HG03095 (cell line): ENCODE measurements at regions not wholly inside any gene's neighbourhood (a gene's known extent, or its start where the extent isn't known, plus 50 kb on each side); places are given as distances from the start of the nearest gene placed in this dataset.

Experiments
- ATAC-seq: cut with Tn5 transposase; IDR thresholded peaks from one replicate; pipeline ENCODE4 v1.9.1; 2021; ENCODE audit warnings: moderate library complexity; ENCODE audit not compliant: unreplicated experiment

GRCh38 chr11:97234016-97234415 lies 844.2 kb downstream of the JRKL start:
- no peak for ATAC-seq

GRCh38 chr11:97237151-97237550 lies 847.3 kb downstream of the JRKL start:
- no peak for ATAC-seq

GRCh38 chr11:97247601-97248000 lies 857.8 kb downstream of the JRKL start:
- no peak for ATAC-seq

- ATAC-seq: no peak
Observed at GRCh38 chr11:97254790-97255189, 865.0 kb downstream of the JRKL start.

GRCh38 chr11:97259434-97259833 lies 869.6 kb downstream of the JRKL start:
- ATAC-seq: no peak

GRCh38 chr11:97259884-97260283 lies 870.1 kb downstream of the JRKL start:
- ATAC-seq: no peak

GRCh38 chr11:97263183-97263858 lies 873.5 kb downstream of the JRKL start:
- no peak for ATAC-seq

- no peak for ATAC-seq
Observed at GRCh38 chr11:97269527-97269926, 879.7 kb downstream of the JRKL start.

- no peak for ATAC-seq
Observed at GRCh38 chr11:97279341-97279740, 889.5 kb downstream of the JRKL start.

GRCh38 chr11:97280347-97280746 lies 890.5 kb downstream of the JRKL start:
- ATAC-seq: no peak

- ATAC-seq: no peak
Observed at GRCh38 chr11:97289823-97290222, 900.0 kb downstream of the JRKL start.

- ATAC-seq: no peak
Observed at GRCh38 chr11:97290464-97291041, 900.7 kb downstream of the JRKL start.

GRCh38 chr11:97296301-97296700 lies 906.5 kb downstream of the JRKL start:
- no peak for ATAC-seq

- ATAC-seq: no peak
Observed at GRCh38 chr11:97309291-97309690, 919.5 kb downstream of the JRKL start.

- ATAC-seq: no peak
Observed at GRCh38 chr11:97325693-97326092, 935.9 kb downstream of the JRKL start.

GRCh38 chr11:97332271-97332670 lies 942.5 kb downstream of the JRKL start:
- ATAC-seq: no peak

GRCh38 chr11:97336064-97336463 lies 946.3 kb downstream of the JRKL start:
- no peak for ATAC-seq

- ATAC-seq: no peak
Observed at GRCh38 chr11:97345032-97345431, 955.2 kb downstream of the JRKL start.

GRCh38 chr11:97349201-97349600 lies 959.4 kb downstream of the JRKL start:
- ATAC-seq: no peak

GRCh38 chr11:97351939-97352338 lies 962.1 kb downstream of the JRKL start:
- no peak for ATAC-seq

- ATAC-seq: no peak
Observed at GRCh38 chr11:97354026-97354425, 964.2 kb downstream of the JRKL start.

- ATAC-seq: no peak
Observed at GRCh38 chr11:97354576-97354975, 964.8 kb downstream of the JRKL start.

- ATAC-seq: no peak
Observed at GRCh38 chr11:97355230-97355629, 965.4 kb downstream of the JRKL start.
